ENCODE measurements at regions not wholly inside any gene's neighbourhood (a gene's known extent, or its start where the extent isn't known, plus 50 kb on each side); places are given as distances from the start of the nearest gene placed in this dataset.

- Histone ChIP-seq H3K36me3 (ENCODE audit: control insufficient read depth, insufficient read depth, low read length) (no peaks in the 10 kb centered on the region), H3K4me3 (ENCODE audit: low read depth, low read length) (no peak overlapping the region), H3K27me3 (ENCODE audit: control insufficient read depth, insufficient read depth, low read length) (no peaks in the 10 kb centered on the region)
- TF ChIP-seq CTCF (IDR thresholded peaks at IDR 0.05; ENCODE audit: insufficient read depth, low read depth, low read length): no peak
- DNase-seq (ENCODE audit: low read depth): no peak
- POLR2A ChIA-PET: no interaction called here
- CTCF ChIA-PET: no interaction called here
Measured at GRCh38 chr13:106275446-106276032, 259.9 kb downstream of the EFNB2 start.

- TF ChIP-seq CTCF (IDR thresholded peaks at IDR 0.05; ENCODE audit: insufficient read depth, low read depth, low read length): no peak
- Histone ChIP-seq H3K4me3 (ENCODE audit: low read depth, low read length) (no peak overlapping the region), H3K36me3 (ENCODE audit: control insufficient read depth, insufficient read depth, low read length) (no peaks in the 10 kb centered on the region), H3K27me3 (ENCODE audit: control insufficient read depth, insufficient read depth, low read length) (no peaks in the 10 kb centered on the region)
- ChIA-PET POLR2A (interaction anchor here (0.6 kb wide), 1 partner anchor 44 kb away, joined by 3 read pairs; no protein-coding TSS in a partner anchor), CTCF (no interaction called here)
- DNase-seq (ENCODE audit: low read depth): no peak
Measured at GRCh38 chr13:106274551-106275203, 260.8 kb downstream of the EFNB2 start.

- DNase-seq (ENCODE audit: low read depth): no peak
- Histone ChIP-seq H3K36me3 (ENCODE audit: control insufficient read depth, insufficient read depth, low read length) (no peaks in the 10 kb centered on the region), H3K4me3 (ENCODE audit: low read depth, low read length) (no peak overlapping the region), H3K27me3 (ENCODE audit: control insufficient read depth, insufficient read depth, low read length) (no peaks in the 10 kb centered on the region)
- POLR2A ChIA-PET: no interaction called here
- no peak for TF ChIP-seq CTCF (IDR thresholded peaks at IDR 0.05; ENCODE audit: insufficient read depth, low read depth, low read length)
- CTCF ChIA-PET: no interaction called here
Measured at GRCh38 chr13:106263801-106264200, 271.7 kb downstream of the EFNB2 start.

- Histone ChIP-seq H3K36me3 (ENCODE audit: control insufficient read depth, insufficient read depth, low read length) (no peaks in the 10 kb centered on the region), H3K4me3 (ENCODE audit: low read depth, low read length) (no peak overlapping the region), H3K27me3 (ENCODE audit: control insufficient read depth, insufficient read depth, low read length) (no peaks in the 10 kb centered on the region)
- ChIA-PET POLR2A (no interaction called here), CTCF (no interaction called here)
- no peak for TF ChIP-seq CTCF (IDR thresholded peaks at IDR 0.05; ENCODE audit: insufficient read depth, low read depth, low read length)
- no peak for DNase-seq (ENCODE audit: low read depth)
Measured at GRCh38 chr13:106262886-106263285, 272.6 kb downstream of the EFNB2 start.

GRCh38 chr13:106261450-106261849 is 274.0 kb downstream of the EFNB2 start:
- Histone ChIP-seq H3K27me3 (ENCODE audit: control insufficient read depth, insufficient read depth, low read length) (no peaks in the 10 kb centered on the region), H3K4me3 (ENCODE audit: low read depth, low read length) (no peak overlapping the region), H3K36me3 (ENCODE audit: control insufficient read depth, insufficient read depth, low read length) (no peaks in the 10 kb centered on the region)
- DNase-seq (ENCODE audit: low read depth): no peak
- POLR2A ChIA-PET: no interaction called here
- TF ChIP-seq CTCF (IDR thresholded peaks at IDR 0.05; ENCODE audit: insufficient read depth, low read depth, low read length): no peak
- CTCF ChIA-PET: no interaction called here

Data from BJ (cell line).